ENCODE measurements at regions not wholly inside any gene's neighbourhood (a gene's known extent, or its start where the extent isn't known, plus 50 kb on each side); places are given as distances from the start of the nearest gene placed in this dataset.
A peak's percentile ranks its signal among the peaks of the same experiment; 100 is the strongest.

GRCh38 chr12:87756721-87757120, 272.5 kb downstream of the C12orf50 start:
- no peak overlapping the region for H3K9ac ChIP-seq
- TF ChIP-seq EZH2 (IDR thresholded peaks at IDR 0.05), result no peak
- no peak for TF ChIP-seq EZH2phosphoT487 (IDR thresholded peaks at IDR 0.05)
- TF ChIP-seq CTCF (IDR thresholded peaks at IDR 0.05), result no peak
- H3K79me2 ChIP-seq (ENCODE audit: low read depth), result no peaks in the 10 kb centered on the region
- no peaks in the 10 kb centered on the region for H3K9me3 ChIP-seq (ENCODE audit: low read depth)
- no peaks in the 10 kb centered on the region for H4K20me1 ChIP-seq (ENCODE audit: low read depth)
- no peak overlapping the region for H3K4me3 ChIP-seq
- Mint-ChIP-seq H3K27ac (peak overlapping the region; percentile 24), H3K36me3 (no peaks in the 10 kb centered on the region), H3K4me3 (no peak overlapping the region), H3K9me3 (no peaks in the 10 kb centered on the region), H3K27me3 (ENCODE audit: insufficient read depth, low read depth) (no peaks in the 10 kb centered on the region), H3K4me1 (no peaks in the 10 kb centered on the region)
- no peak overlapping the region for H3K27ac ChIP-seq
- H3K4me1 ChIP-seq, result no peaks in the 10 kb centered on the region
- no peak overlapping the region for H2AFZ ChIP-seq (replicated peaks)
- no peak overlapping the region for H3K4me2 ChIP-seq
- no peaks in the 10 kb centered on the region for H3K36me3 ChIP-seq
- no peaks in the 10 kb centered on the region for H3F3A ChIP-seq (ENCODE audit: low read depth)
- DNase-seq (ENCODE audit: low spot score), result no peak
- H3K27me3 ChIP-seq, result no peaks in the 10 kb centered on the region

GRCh38 chr12:87756111-87756510, 273.1 kb downstream of the C12orf50 start:
- H3K36me3 Mint-ChIP-seq, result no peaks in the 10 kb centered on the region
- H3K4me3 Mint-ChIP-seq, result no peak overlapping the region
- Histone ChIP-seq H3K27me3 (no peaks in the 10 kb centered on the region), H3K4me2 (no peak overlapping the region), H3K36me3 (no peaks in the 10 kb centered on the region), H3K9me3 (ENCODE audit: low read depth) (no peaks in the 10 kb centered on the region), H3K79me2 (ENCODE audit: low read depth) (no peaks in the 10 kb centered on the region), H3K4me1 (no peaks in the 10 kb centered on the region), H2AFZ (replicated peaks) (no peak overlapping the region), H4K20me1 (ENCODE audit: low read depth) (no peaks in the 10 kb centered on the region), H3F3A (ENCODE audit: low read depth) (no peaks in the 10 kb centered on the region), H3K9ac (no peak overlapping the region), H3K27ac (no peak overlapping the region), H3K4me3 (no peak overlapping the region)
- H3K4me1 Mint-ChIP-seq, result no peaks in the 10 kb centered on the region
- no peak overlapping the region for H3K27ac Mint-ChIP-seq
- DNase-seq (ENCODE audit: low spot score), result no peak
- TF ChIP-seq EZH2phosphoT487 (IDR thresholded peaks at IDR 0.05) (no peak), CTCF (IDR thresholded peaks at IDR 0.05) (no peak), EZH2 (IDR thresholded peaks at IDR 0.05) (no peak)
- H3K27me3 Mint-ChIP-seq (ENCODE audit: insufficient read depth, low read depth), result no peaks in the 10 kb centered on the region
- no peaks in the 10 kb centered on the region for H3K9me3 Mint-ChIP-seq

- H2AFZ ChIP-seq (replicated peaks), result no peak overlapping the region
- H3K9me3 Mint-ChIP-seq, result no peaks in the 10 kb centered on the region
- no peak overlapping the region for H3K27ac Mint-ChIP-seq
- H3K36me3 Mint-ChIP-seq, result no peaks in the 10 kb centered on the region
- H3K4me2 ChIP-seq, result no peak overlapping the region
- H3K27me3 ChIP-seq, result no peaks in the 10 kb centered on the region
- H3K9ac ChIP-seq, result no peak overlapping the region
- no peaks in the 10 kb centered on the region for H3K27me3 Mint-ChIP-seq (ENCODE audit: insufficient read depth, low read depth)
- H3K36me3 ChIP-seq, result no peaks in the 10 kb centered on the region
- no peaks in the 10 kb centered on the region for H4K20me1 ChIP-seq (ENCODE audit: low read depth)
- H3K27ac ChIP-seq, result no peak overlapping the region
- H3F3A ChIP-seq (ENCODE audit: low read depth), result no peaks in the 10 kb centered on the region
- TF ChIP-seq EZH2 (IDR thresholded peaks at IDR 0.05), result no peak
- TF ChIP-seq EZH2phosphoT487 (IDR thresholded peaks at IDR 0.05), result no peak
- no peak for TF ChIP-seq CTCF (IDR thresholded peaks at IDR 0.05)
- no peaks in the 10 kb centered on the region for H3K9me3 ChIP-seq (ENCODE audit: low read depth)
- H3K79me2 ChIP-seq (ENCODE audit: low read depth), result no peaks in the 10 kb centered on the region
- no peak for DNase-seq (ENCODE audit: low spot score)
- no peaks in the 10 kb centered on the region for H3K4me1 ChIP-seq
- no peak overlapping the region for H3K4me3 ChIP-seq
- H3K4me3 Mint-ChIP-seq, result no peak overlapping the region
- H3K4me1 Mint-ChIP-seq, result no peaks in the 10 kb centered on the region
Measured at GRCh38 chr12:87728931-87729593, 300.1 kb downstream of the C12orf50 start.
